HG02798 (cell line): ENCODE measurements at regions not wholly inside any gene's neighbourhood (a gene's known extent, or its start where the extent isn't known, plus 50 kb on each side); places are given as distances from the start of the nearest gene placed in this dataset.
A peak's percentile ranks its signal among the peaks of the same experiment; 100 is the strongest.
"Not testable (repeated sequence)": the region's sequence is repeated elsewhere in the genome, so short reads cannot be mapped to it uniquely, and the experiment has no call there.

Experiments
- ATAC-seq: cut with Tn5 transposase; IDR thresholded peaks from one replicate; pipeline ENCODE4 v1.9.1; 2021; ENCODE audit warnings: mild to moderate bottlenecking; ENCODE audit not compliant: unreplicated experiment, poor library complexity

- ATAC-seq: no peak
Observed at GRCh38 chr6:30832864-30833263, 51.5 kb upstream of the DDR1 start.

- ATAC-seq: no peak
Observed at GRCh38 chr6:30830438-30830837, 53.9 kb upstream of the DDR1 start.

GRCh38 chr6:30829639-30830255 lies 54.6 kb upstream of the DDR1 start:
- ATAC-seq: no peak

GRCh38 chr6:30829033-30829432 lies 55.3 kb upstream of the DDR1 start:
- no peak for ATAC-seq

- ATAC-seq: no peak
Observed at GRCh38 chr6:30828027-30828962, 56.0 kb upstream of the DDR1 start.

GRCh38 chr6:30826961-30827342 lies 57.4 kb upstream of the DDR1 start:
- ATAC-seq: no peak

- no peak for ATAC-seq
Observed at GRCh38 chr6:30824698-30825097, 59.6 kb upstream of the DDR1 start.

GRCh38 chr6:30823534-30823865 lies 60.8 kb upstream of the DDR1 start:
- ATAC-seq: no peak

- ATAC-seq: no peak
Observed at GRCh38 chr6:30821862-30822784, 62.2 kb upstream of the DDR1 start.

- no peak for ATAC-seq
Observed at GRCh38 chr6:30820193-30820592, 64.1 kb upstream of the DDR1 start.

GRCh38 chr6:30819297-30819917 lies 64.9 kb upstream of the DDR1 start:
- ATAC-seq: no peak

- ATAC-seq: no peak
Observed at GRCh38 chr6:30818391-30818841, 65.9 kb upstream of the DDR1 start.

- ATAC-seq: peak; percentile 49
Observed at GRCh38 chr6:30816791-30817739, 67.3 kb upstream of the DDR1 start.

- ATAC-seq: not testable (repeated sequence)
Observed at GRCh38 chr6:30816296-30816695, 68.0 kb upstream of the DDR1 start.

- ATAC-seq: not testable (repeated sequence)
Observed at GRCh38 chr6:30815041-30815742, 69.1 kb upstream of the DDR1 start.

GRCh38 chr6:30814146-30815040 lies 69.9 kb upstream of the DDR1 start:
- ATAC-seq: no peak

GRCh38 chr6:30813631-30814145 lies 69.3 kb upstream of the IER3 start:
- no peak for ATAC-seq
